ENCODE measurements at regions not wholly inside any gene's neighbourhood (a gene's known extent, or its start where the extent isn't known, plus 50 kb on each side); places are given as distances from the start of the nearest gene placed in this dataset.

DNA sequence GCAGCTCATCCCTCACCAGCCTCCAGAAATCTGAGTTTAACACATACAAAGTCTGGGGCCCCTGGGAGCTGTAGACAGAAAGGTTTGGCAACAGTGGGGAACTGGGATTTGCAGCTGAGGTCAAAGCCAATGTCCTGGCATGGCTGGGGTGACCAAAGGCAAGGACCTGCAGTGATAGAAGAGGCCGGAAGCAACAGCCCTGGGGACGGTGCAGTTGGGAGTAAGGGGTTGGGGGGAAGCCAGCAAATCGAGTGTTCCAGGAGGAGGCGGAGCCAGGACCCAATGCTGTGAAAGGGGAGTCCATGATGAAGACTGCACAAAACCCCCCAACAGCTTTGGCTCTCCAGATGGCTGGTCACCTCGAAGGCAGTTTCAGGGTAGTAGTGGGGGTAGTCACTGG, 74.1 kb upstream of the SPATA12 start:
- TF ChIP-seq, protein P1, sequence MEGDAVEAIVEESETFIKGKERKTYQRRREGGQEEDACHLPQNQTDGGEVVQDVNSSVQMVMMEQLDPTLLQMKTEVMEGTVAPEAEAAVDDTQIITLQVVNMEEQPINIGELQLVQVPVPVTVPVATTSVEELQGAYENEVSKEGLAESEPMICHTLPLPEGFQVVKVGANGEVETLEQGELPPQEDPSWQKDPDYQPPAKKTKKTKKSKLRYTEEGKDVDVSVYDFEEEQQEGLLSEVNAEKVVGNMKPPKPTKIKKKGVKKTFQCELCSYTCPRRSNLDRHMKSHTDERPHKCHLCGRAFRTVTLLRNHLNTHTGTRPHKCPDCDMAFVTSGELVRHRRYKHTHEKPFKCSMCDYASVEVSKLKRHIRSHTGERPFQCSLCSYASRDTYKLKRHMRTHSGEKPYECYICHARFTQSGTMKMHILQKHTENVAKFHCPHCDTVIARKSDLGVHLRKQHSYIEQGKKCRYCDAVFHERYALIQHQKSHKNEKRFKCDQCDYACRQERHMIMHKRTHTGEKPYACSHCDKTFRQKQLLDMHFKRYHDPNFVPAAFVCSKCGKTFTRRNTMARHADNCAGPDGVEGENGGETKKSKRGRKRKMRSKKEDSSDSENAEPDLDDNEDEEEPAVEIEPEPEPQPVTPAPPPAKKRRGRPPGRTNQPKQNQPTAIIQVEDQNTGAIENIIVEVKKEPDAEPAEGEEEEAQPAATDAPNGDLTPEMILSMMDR (IDR thresholded peaks at IDR 0.05; ENCODE audit: low read depth, low read length, missing control alignments): no peak
- no peak for DNase-seq (ENCODE audit: extremely low read depth, low read depth)

DNA sequence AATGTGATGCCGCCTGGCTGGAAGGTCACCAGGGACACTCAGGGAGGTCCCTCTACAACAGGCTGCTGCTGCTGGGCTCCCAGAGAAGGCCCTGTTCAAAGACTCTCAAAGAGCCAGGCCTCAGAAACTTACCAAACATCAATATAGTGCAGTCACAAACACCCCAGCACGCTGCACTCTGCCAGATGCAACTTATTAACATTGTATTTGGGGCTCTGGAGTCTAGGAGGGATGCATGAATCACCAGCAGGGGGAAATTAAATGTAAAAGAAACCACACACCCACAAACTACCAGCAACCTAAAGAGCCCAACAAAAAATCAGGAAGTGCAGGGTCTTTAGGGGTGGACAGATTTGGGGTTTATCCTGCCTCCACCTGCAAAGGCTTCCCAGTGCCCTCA, 74.6 kb upstream of the SPATA12 start:
- TF ChIP-seq, protein P1 (IDR thresholded peaks at IDR 0.05; ENCODE audit: low read depth, low read length, missing control alignments): peak; percentile 28
- peak; percentile 62 for DNase-seq (ENCODE audit: extremely low read depth, low read depth)
- H3K4me3 ChIP-seq (replicated peaks; ENCODE audit: low read depth, low read length): no peak overlapping the region

More for the DNA sequence above, 74.1 kb upstream of the SPATA12 start:
- H3K4me3 ChIP-seq (replicated peaks; ENCODE audit: low read depth, low read length): no peak overlapping the region

DNA sequence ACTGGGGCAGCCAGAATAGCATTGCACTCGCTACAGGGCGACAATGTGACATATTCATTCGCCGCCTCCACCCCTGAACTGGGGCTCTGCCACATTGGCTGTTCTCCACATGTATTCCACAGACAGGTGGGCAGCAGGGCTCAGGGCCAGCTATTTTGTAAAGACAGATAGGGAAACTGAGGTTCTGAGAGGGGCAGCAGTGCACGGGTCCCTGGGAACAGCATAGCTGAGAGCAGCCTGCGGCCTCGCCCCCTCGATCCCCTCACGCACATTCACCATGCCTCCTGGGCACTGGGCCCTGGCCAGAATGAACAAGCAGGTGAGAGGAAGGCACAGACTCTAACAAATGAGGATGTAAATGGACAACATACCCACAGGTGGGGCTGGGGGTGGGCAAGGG, 75.0 kb upstream of the SPATA12 start:
- H3K4me3 ChIP-seq (replicated peaks; ENCODE audit: low read depth, low read length): no peak overlapping the region
- TF ChIP-seq, protein P1 (IDR thresholded peaks at IDR 0.05; ENCODE audit: low read depth, low read length, missing control alignments): no peak
- DNase-seq (ENCODE audit: extremely low read depth, low read depth): no peak

DNA sequence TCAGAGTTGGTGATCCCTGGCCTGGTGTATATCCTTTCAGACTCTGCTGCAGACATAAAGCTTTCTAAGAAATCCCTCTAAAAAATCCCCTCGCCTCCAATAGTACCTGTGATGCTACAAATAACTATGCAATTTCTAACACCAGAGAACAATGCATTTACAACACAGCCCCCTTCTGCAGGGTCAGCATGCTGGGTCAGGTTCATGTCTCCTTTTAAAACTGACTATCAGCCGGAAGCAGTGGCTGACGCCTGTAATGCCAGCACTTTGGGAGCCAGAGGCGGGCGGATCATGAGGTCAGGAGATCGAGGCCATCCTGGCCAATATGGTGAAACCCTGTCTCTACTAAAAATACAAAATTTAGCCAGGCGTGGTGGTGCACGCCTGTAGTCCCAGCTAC, 77.0 kb upstream of the SPATA12 start:
- TF ChIP-seq, protein P1 (IDR thresholded peaks at IDR 0.05; ENCODE audit: low read depth, low read length, missing control alignments): no peak
- H3K4me3 ChIP-seq (replicated peaks; ENCODE audit: low read depth, low read length): no peak overlapping the region
- no peak for DNase-seq (ENCODE audit: extremely low read depth, low read depth)

DNA sequence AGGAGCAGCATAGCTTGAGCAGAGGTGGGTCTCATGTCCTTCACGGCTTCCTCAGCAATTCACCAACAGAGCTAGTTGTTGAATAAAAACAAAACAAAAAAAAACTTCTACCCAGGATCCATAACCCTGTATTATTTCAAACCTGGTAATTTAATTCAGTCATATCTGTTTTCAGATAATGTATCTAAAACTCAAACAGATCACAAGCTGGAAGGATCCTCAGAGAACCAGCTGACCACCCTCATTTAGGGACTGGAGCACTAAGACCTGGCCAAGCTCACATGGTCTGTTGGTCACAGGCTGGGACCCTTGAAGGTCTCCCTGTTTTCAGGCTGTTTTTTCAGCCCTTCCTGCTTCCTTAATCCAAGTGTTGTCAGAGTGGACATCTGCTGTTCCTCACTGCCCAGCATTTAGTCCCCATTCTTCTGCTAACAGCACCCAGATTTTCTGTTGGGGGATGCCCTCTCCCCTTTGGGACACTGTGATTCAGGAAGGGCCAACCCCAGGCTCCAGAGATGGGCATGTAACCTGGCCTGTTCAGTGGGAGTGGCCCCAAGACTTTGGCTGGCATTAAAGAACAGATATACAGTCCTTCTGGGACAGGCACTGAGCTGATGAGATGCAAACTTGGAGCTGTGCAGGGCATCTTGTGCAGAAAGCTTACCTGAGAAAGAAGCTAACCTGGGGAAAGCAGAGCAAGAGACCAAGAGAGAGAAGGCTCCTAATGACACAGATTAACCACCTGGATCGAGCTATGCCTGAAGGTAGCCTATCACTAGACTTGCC, 78.8 kb upstream of the SPATA12 start:
- no peak overlapping the region for H3K4me3 ChIP-seq (replicated peaks; ENCODE audit: low read depth, low read length)
- DNase-seq (ENCODE audit: extremely low read depth, low read depth): no peak
- TF ChIP-seq, protein P1 (IDR thresholded peaks at IDR 0.05; ENCODE audit: low read depth, low read length, missing control alignments): no peak

DNA sequence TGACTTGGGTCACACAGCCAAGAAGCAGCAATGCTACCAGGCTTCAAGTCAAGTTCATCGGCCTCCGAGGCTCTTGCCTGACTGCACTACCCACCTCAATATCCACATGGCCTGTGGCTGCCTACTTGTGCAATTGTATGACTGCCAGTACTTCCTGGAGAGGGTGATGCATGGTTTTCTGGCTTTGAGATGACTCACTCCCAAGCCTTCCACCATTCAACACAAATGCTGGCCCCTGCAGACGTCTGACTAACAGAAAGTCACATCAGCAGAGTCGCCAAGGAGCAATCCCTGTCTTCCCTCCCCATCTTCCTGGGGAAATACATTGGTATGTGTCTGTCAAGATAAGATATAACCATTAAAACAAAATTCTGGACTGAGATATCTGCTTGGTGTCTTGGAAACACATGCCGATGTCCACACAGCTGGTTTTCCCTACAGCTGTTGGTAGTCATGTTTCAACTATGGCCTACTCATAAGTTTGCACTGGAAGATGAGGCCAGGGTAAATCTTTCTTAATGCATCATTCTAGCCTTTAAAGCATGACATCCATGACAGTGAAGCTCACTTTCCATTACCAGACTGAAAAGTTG, 79.6 kb upstream of the SPATA12 start:
- peak; percentile 86 for DNase-seq (ENCODE audit: extremely low read depth, low read depth)
- TF ChIP-seq, protein P1 (IDR thresholded peaks at IDR 0.05; ENCODE audit: low read depth, low read length, missing control alignments): no peak
- H3K4me3 ChIP-seq (replicated peaks; ENCODE audit: low read depth, low read length): no peak overlapping the region
